H9 (cell line): ENCODE measurements at regions not wholly inside any gene's neighbourhood (a gene's known extent, or its start where the extent isn't known, plus 50 kb on each side); places are given as distances from the start of the nearest gene placed in this dataset.

ENCODE experiments used
- DNase-seq: peaks from one replicate; pipeline ENCODE4 v3.0.0-alpha.2; 2017
- H2AFZ ChIP-seq: one replicate; pipeline ENCODE4 v1.6.1; 2013; ENCODE audit warnings: mild to moderate bottlenecking, low read length, control low read depth, moderate library complexity
- H2AK5ac ChIP-seq: 2 replicates; pipeline ENCODE4 v1.6.1; 2013; ENCODE audit warnings: low read length, control low read depth, mixed read lengths; ENCODE audit not compliant: insufficient read length
- H2BK120ac ChIP-seq: one replicate; pipeline ENCODE4 v1.6.1; 2013; ENCODE audit warnings: low read depth, mild to moderate bottlenecking, low read length, control low read depth, inconsistent platforms; ENCODE audit not compliant: poor library complexity, severe bottlenecking
- H2BK12ac ChIP-seq: 2 replicates; pipeline ENCODE4 v1.6.1; 2013; ENCODE audit warnings: low read length, control low read depth, mixed read lengths, low read depth; ENCODE audit not compliant: insufficient read length
- H2BK15ac ChIP-seq: 2 replicates; pipeline ENCODE4 v1.6.1; 2013; ENCODE audit warnings: low read depth, low read length, control low read depth
- H2BK20ac ChIP-seq: one replicate; pipeline ENCODE4 v1.6.1; 2013; ENCODE audit warnings: low read depth, mild to moderate bottlenecking, low read length, control low read depth, inconsistent platforms; ENCODE audit not compliant: poor library complexity, severe bottlenecking
- H2BK5ac ChIP-seq: 2 replicates; pipeline ENCODE4 v1.6.1; 2013; ENCODE audit warnings: low read length, control low read depth, mixed read lengths; ENCODE audit not compliant: insufficient read length
- H3K14ac ChIP-seq: 2 replicates; pipeline ENCODE4 v1.6.1; 2013; ENCODE audit warnings: low read length, control low read depth; ENCODE audit not compliant: insufficient read depth
- H3K18ac ChIP-seq: 2 replicates; pipeline ENCODE4 v1.6.1; 2013; ENCODE audit warnings: low read depth, mild to moderate bottlenecking, mixed read lengths, low read length, control low read depth; ENCODE audit not compliant: insufficient read length
- H3K23ac ChIP-seq: 2 replicates; pipeline ENCODE4 v1.6.1; 2013; ENCODE audit warnings: low read length, control low read depth, mixed read lengths, low read depth; ENCODE audit not compliant: insufficient read length
- H3K23me2 ChIP-seq: 2 replicates; pipeline ENCODE4 v1.6.1; 2013; ENCODE audit warnings: low read depth, mild to moderate bottlenecking, mixed read lengths, low read length, control low read depth; ENCODE audit not compliant: insufficient read length, poor library complexity, severe bottlenecking
- H3K27ac ChIP-seq: 2 replicates; pipeline ENCODE4 v1.5.1; 2013; ENCODE audit warnings: low read length, control low read depth, mixed read lengths, low read depth; ENCODE audit not compliant: insufficient read length
- H3K27me3 ChIP-seq: 2 replicates; pipeline ENCODE4 v1.6.1; 2013; ENCODE audit warnings: low read length, control low read depth, inconsistent platforms; ENCODE audit not compliant: insufficient read depth
- H3K4ac ChIP-seq: 2 replicates; pipeline ENCODE4 v1.6.1; 2013; ENCODE audit warnings: low read depth, mild to moderate bottlenecking, control low read depth, inconsistent platforms, low read length, moderate library complexity
- H3K4me1 ChIP-seq: 2 replicates; pipeline ENCODE4 v1.6.1; 2013; ENCODE audit warnings: low read length, control low read depth, inconsistent platforms; ENCODE audit not compliant: insufficient read depth
- H3K4me2 ChIP-seq: 2 replicates; pipeline ENCODE4 v1.6.1; 2013; ENCODE audit warnings: low read length, control low read depth, mixed read lengths; ENCODE audit not compliant: insufficient read length, insufficient read depth
- H3K56ac ChIP-seq: 2 replicates; pipeline ENCODE4 v1.6.1; 2013; ENCODE audit warnings: low read depth, mild to moderate bottlenecking, mixed read lengths, low read length, control low read depth; ENCODE audit not compliant: insufficient read length
- H3K79me1 ChIP-seq: 2 replicates; pipeline ENCODE4 v1.6.1; 2013; ENCODE audit warnings: low read depth, mild to moderate bottlenecking, moderate library complexity, low read length, control low read depth, inconsistent platforms; ENCODE audit not compliant: insufficient read depth, poor library complexity, severe bottlenecking
- H3K79me2 ChIP-seq: 2 replicates; pipeline ENCODE4 v1.6.1; 2013; ENCODE audit warnings: low read length, control low read depth, inconsistent platforms; ENCODE audit not compliant: insufficient read depth
- H3K9ac ChIP-seq: 2 replicates; pipeline ENCODE4 v1.6.1; 2013; ENCODE audit warnings: low read length, control low read depth, mixed read lengths; ENCODE audit not compliant: insufficient read length; ENCODE audit errors: extremely low read depth
- H3K9me3 ChIP-seq: one replicate; pipeline ENCODE4 v1.6.1; 2013; ENCODE audit warnings: low read depth, low read length, inconsistent platforms; ENCODE audit not compliant: control insufficient read depth
- H3T11ph ChIP-seq: one replicate; pipeline ENCODE4 v1.6.1; 2013; ENCODE audit warnings: mild to moderate bottlenecking, low read length, control low read depth, inconsistent platforms
- H4K20me1 ChIP-seq: one replicate; pipeline ENCODE4 v1.6.1; 2013; ENCODE audit not compliant: control insufficient read depth, insufficient read length, insufficient read depth
- H4K5ac ChIP-seq: 2 replicates; pipeline ENCODE4 v1.6.1; 2013; ENCODE audit warnings: low read depth, mild to moderate bottlenecking, mixed read lengths, low read length, control low read depth; ENCODE audit not compliant: insufficient read length
- H4K8ac ChIP-seq: replicated peaks from 2 replicates; pipeline ENCODE4 v1.6.1; 2013; ENCODE audit warnings: low read length, control low read depth, mixed read lengths, low read depth; ENCODE audit not compliant: insufficient read length
- H4K91ac ChIP-seq: 2 replicates; pipeline ENCODE4 v1.6.1; 2013; ENCODE audit warnings: low read depth, mild to moderate bottlenecking, moderate library complexity, mixed read lengths, low read length, control low read depth; ENCODE audit not compliant: insufficient read length
- H3K27ac Mint-ChIP-seq, 3 experiments: 2 replicates in 2 of 3; 3 replicates in 1 of 3; pipeline ENCODE4 v1.8.0; 2020 to 2021; ENCODE audit warnings: mixed read lengths in 3 of 3, mild to moderate bottlenecking in 1 of 3, moderate library complexity in 1 of 3
- H3K27me3 Mint-ChIP-seq: 2 replicates; pipeline ENCODE4 v1.8.0; 2021; ENCODE audit warnings: low read depth, mild to moderate bottlenecking, moderate library complexity, mixed read lengths
- H3K36me3 Mint-ChIP-seq, 3 experiments: 2 replicates in 2 of 3; 3 replicates in 1 of 3; pipeline ENCODE4 v1.8.0; 2020 to 2021; ENCODE audit warnings: low read depth in 3 of 3, mixed read lengths in 3 of 3; ENCODE audit not compliant: insufficient read depth in 1 of 3
- H3K4me1 Mint-ChIP-seq, 2 experiments: 2 replicates each; pipeline ENCODE4 v1.8.0; 2020; ENCODE audit warnings: mixed read lengths in 2 of 2
- H3K4me3 Mint-ChIP-seq, 2 experiments: 2 replicates in 1 of 2; 3 replicates in 1 of 2; pipeline ENCODE4 v1.8.0; 2020 to 2021; ENCODE audit warnings: mild to moderate bottlenecking in 2 of 2, mixed read lengths in 2 of 2, moderate library complexity in 1 of 2
- H3K9me3 Mint-ChIP-seq, 2 experiments: 2 replicates in 1 of 2; 3 replicates in 1 of 2; pipeline ENCODE4 v1.8.0; 2020; ENCODE audit warnings: mild to moderate bottlenecking in 2 of 2, mixed read lengths in 2 of 2, moderate library complexity in 1 of 2
- WGBS: extraction: QIAGEN DNeasy Blood & Tissue Kit; methylation state at CpG from one replicate; pipeline ENCODE4 v1.1.7; 2013; ENCODE audit warnings: missing lambda C conversion rate, low lambda C conversion rate, mixed read lengths; ENCODE audit not compliant: insufficient read length; ENCODE audit errors: extremely low coverage; 5-methylcytosine and 5-hydroxymethylcytosine counted together
- TF ChIP-seq, protein P1 (sequence below): fragments of 200-600 bp; sonication (generic); conservative IDR thresholded peaks from 3 replicates; pipeline ENCODE4 v1.8.0; 2021; ENCODE audit warnings: antibody characterized with exemption, mild to moderate bottlenecking

DNA sequence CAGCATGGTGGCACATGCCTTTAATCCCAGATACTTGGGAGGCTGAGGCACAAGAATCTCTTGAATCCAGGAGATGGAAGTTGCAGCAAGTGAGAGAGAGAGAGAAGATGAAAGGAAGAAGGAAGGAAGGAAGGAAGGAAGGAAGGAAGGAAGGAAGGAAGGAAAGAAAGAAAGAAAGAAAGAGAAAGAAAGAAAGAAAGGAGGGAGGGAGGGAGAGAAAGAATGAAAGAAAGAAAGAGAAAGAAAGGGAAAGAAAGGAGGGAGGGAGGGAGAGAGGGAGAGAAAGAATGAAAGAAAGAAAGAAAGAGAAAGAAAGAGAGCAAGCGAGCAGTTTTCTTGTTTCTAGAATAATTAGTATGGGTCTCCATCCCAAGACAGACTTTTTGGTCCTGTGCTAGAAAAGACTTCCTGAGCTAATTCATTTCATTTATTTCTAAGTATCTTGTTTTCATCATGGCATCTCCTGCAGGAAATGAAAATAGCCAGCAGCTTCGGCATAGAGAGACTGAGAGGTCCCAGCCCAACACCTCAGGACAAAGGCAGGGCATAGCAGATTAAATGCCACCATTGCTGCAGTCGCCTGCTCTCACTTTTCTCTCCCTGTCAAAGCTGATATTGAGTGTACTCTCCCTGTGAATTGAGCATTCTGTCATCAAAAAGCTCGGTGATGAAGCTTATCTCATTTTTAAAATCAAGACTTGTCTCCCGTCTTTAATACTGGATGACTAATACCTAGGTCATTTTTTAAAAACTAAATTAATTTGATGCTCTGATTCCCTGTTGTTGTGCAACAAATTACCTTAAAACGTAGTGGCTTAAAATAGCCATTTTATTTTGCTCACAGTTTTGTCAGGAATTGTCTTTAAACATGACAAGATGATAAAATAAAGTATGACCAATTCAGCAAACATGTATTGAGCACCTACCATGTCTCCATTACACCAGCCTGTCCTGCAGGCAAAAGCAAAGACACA lies 91.8 kb upstream of the ADRA1B start:
- no peaks in the 10 kb centered on the region for H3K4me1 ChIP-seq
- H3K79me2 ChIP-seq: no peaks in the 10 kb centered on the region
- H3K36me3 Mint-ChIP-seq: no peaks in the 10 kb centered on the region
- H3K27me3 Mint-ChIP-seq: 0 out of 2 replicates have a peak, but pooled peaks cover 2% of the 10 kb centered on the region
- H2BK15ac ChIP-seq: no peak overlapping the region
- H3K9ac ChIP-seq: no peak overlapping the region
- H2BK12ac ChIP-seq: no peak overlapping the region
- H4K20me1 ChIP-seq: no peaks in the 10 kb centered on the region
- no peak overlapping the region for H3K56ac ChIP-seq
- H3K23me2 ChIP-seq: no peaks in the 10 kb centered on the region
- H3K4me2 ChIP-seq: no peak overlapping the region
- H4K8ac ChIP-seq: no peak overlapping the region
- no peak overlapping the region for H2AK5ac ChIP-seq
- no peak overlapping the region for H3K27ac ChIP-seq
- DNase-seq: no peak
- H3K14ac ChIP-seq: no peak overlapping the region
- H3K4me1 Mint-ChIP-seq: peaks cover 0 to 4% of the 10 kb centered on the region in 2 experiments; a peak in 1 of 4 replicates
- H3T11ph ChIP-seq: no peak overlapping the region
- H3K18ac ChIP-seq: no peak overlapping the region
- no peak overlapping the region for H3K4me3 Mint-ChIP-seq
- H4K5ac ChIP-seq: no peak overlapping the region
- no peak overlapping the region for H2AFZ ChIP-seq
- H3K9me3 Mint-ChIP-seq: no peaks in the 10 kb centered on the region
- no peak overlapping the region for H3K4ac ChIP-seq
- H3K9me3 ChIP-seq: no peaks in the 10 kb centered on the region
- no peaks in the 10 kb centered on the region for H3K27me3 ChIP-seq
- H3K79me1 ChIP-seq: no peaks in the 10 kb centered on the region
- H2BK20ac ChIP-seq: no peak overlapping the region
- no peak overlapping the region for H4K91ac ChIP-seq
- peak overlapping the region in 1 of 3 experiments; percentile 40; a peak in 1 of 7 replicates for H3K27ac Mint-ChIP-seq
- WGBS: no CpG with 5 or more reads among the region's 6 CpGs
- TF ChIP-seq, protein P1, sequence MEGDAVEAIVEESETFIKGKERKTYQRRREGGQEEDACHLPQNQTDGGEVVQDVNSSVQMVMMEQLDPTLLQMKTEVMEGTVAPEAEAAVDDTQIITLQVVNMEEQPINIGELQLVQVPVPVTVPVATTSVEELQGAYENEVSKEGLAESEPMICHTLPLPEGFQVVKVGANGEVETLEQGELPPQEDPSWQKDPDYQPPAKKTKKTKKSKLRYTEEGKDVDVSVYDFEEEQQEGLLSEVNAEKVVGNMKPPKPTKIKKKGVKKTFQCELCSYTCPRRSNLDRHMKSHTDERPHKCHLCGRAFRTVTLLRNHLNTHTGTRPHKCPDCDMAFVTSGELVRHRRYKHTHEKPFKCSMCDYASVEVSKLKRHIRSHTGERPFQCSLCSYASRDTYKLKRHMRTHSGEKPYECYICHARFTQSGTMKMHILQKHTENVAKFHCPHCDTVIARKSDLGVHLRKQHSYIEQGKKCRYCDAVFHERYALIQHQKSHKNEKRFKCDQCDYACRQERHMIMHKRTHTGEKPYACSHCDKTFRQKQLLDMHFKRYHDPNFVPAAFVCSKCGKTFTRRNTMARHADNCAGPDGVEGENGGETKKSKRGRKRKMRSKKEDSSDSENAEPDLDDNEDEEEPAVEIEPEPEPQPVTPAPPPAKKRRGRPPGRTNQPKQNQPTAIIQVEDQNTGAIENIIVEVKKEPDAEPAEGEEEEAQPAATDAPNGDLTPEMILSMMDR: no peak
- H3K23ac ChIP-seq: no peak overlapping the region
- no peak overlapping the region for H2BK5ac ChIP-seq
- H2BK120ac ChIP-seq: no peak overlapping the region
